Fibroblast of the conjunctiva (primary cell): ENCODE measurements at regions not wholly inside any gene's neighbourhood (a gene's known extent, or its start where the extent isn't known, plus 50 kb on each side); places are given as distances from the start of the nearest gene placed in this dataset.

ENCODE experiments used
- DNase-seq: peaks from one replicate; pipeline ENCODE4 v3.0.0-alpha.2; 2010; ENCODE audit warnings: low read depth

DNA sequence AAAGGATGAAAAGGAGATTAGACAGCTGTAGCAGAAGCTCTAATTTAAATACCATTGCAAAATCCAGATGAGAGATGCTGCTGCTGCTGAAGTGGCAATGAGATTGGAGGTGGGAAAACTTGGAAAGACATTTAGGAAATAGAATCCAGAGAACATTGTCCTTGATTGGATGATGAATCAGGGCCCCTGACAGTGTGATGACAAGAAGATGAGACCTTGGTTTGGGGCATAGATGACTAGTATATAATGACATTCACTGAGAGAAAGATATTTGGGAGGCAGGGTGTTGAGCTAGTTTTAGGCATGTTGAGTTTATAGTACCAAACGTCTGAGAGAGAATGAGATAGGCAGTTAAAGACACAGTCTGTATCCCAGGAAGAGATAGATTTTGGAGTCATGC is 311.5 kb upstream of the MPDZ start:
- DNase-seq: no peak

DNA sequence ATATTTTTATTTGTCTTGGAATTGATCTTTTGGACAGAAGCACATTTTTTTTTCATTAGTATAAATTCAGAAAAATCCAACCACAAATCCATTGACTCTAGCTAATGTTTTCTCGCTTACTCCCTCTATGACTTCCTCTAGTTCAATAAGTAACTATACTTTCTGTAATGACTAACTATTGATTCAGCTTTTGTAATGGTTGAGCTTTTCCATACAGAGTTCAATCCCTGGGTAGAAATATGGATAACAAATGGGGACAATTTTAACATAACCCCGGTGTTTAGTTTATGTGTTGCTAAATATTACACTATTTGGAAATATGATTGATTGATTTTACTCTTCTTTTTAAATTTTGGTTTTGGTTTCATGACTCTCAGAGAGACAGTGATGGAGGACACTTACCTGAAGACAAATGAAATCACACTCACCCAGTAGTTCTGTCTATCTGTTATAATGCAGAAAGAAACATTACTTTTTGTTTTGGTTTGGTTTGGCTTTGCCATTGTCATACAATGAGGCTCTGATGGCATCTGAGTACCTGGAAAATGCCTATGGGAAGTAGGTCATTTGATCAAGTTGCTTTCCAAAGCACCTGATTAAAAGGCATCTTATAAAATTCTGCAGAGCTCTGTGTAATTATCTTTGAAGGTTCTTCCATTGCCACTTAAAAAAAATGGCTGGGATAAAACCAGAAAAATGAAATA is 309.7 kb upstream of the MPDZ start:
- no peak for DNase-seq

DNA sequence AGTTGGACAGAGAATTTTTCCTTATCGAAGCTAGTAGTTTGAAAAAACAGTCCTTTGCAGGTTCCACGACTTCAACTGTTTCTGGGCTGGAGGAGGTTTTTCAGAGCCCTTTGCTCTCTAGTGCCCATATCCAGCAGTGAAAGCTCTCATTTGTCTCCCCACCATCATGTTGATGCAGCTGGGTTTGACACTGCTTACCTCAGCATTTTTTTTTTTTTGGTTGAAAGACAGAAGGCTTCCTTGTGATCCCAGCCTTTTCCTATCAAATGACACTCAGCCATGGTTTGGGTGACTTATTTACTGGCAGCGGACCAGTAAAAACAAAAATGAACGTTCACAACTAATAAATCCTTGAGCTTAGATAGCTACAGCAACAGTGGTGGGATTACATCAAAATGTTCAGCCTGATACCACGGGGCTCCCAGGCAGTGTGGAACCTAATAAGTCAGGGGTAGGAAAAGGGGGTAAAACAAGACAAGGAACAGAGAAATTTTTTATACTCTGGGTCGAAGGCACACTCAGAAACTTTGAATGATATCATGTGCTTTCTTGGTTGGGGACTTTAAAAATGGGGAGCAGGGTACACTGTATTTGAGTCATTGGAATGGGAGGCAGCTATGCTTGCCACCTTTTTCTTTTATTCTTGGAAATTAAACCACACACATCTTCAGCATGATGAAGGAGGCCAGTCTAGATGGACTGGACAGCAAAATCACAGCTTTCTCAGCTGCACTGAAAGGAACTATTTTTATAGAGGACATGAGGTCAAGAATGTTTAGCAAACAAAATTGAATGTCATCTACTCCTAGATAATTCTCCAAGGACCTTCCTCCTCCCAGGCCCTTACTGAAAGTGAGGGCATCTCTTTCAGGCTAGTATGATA is 308.9 kb upstream of the MPDZ start:
- DNase-seq: no peak

DNA sequence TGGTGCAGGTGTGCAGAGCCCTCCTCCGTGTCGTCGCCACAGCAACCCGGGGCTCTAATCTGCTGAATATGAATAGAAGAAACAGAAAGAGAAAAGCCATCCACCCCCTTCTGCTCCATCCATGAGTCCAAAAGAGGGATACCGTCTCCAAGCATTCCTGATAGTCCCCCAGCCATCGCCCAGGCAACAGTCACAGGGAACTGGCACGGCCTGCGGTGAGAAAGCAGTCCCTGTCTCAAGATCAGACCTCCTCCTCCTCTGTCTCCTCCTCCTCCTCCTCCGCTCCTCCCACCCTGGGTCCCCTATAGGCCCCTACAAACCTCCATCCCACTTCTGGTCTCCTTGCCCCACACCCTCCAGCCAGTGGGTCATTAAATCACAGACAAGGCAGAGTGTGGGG is 308.1 kb upstream of the MPDZ start:
- no peak for DNase-seq

DNA sequence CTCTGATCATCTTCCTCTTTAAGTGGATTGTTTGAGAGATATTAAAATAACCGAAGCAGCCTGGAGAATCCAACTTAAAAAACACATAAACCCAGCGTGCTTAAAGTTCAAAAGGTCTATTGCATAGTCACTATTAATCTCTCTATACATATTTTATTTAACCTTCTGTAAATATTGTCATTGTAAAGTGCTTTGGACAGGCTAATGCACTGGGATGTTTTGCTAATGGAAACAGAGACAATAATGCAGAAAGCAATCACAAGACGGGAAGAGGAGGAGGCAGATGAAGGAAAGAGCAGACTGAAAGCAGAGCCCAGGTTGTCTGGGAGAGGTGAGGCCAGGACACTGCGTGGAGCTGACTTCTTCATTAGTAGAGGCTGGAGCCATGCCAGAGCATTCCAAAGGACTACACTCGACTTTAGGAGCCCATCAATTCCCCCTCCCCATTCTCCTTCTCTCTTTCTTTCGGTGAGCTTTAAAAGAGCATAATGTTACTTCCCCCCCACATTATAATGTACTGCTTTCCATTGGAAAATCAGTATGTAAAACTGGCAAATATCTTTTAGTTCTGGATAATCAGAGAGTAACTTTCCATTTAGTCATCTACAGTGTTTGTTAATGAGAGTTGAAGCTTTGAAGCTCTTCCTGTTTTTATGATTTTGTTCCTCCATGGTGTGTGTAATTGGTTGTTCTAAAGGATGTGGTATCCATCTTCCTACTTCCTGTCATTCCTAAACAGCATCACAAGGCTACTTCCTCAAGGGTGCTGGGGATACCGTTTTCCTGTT is 307.3 kb upstream of the MPDZ start:
- no peak for DNase-seq

DNA sequence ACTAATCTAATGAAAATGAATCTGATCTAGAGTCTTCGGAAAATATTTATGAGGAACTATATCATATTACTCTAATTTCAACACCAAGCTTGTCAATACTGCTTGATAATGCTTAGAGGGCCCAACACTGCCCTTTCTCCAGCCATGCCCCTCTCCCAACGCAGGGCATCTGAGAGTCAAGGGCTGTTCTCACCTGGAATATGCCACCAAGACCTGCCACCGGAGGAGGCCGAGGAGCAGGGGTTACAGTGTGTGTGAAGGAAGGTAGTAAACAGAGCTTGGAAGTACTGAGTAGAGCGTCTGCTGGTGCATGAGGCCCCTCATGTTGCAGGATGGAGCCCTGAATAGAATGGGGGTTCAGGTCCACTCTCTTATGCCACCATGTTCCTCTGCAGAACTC is 301.3 kb upstream of the MPDZ start:
- DNase-seq: no peak

DNA sequence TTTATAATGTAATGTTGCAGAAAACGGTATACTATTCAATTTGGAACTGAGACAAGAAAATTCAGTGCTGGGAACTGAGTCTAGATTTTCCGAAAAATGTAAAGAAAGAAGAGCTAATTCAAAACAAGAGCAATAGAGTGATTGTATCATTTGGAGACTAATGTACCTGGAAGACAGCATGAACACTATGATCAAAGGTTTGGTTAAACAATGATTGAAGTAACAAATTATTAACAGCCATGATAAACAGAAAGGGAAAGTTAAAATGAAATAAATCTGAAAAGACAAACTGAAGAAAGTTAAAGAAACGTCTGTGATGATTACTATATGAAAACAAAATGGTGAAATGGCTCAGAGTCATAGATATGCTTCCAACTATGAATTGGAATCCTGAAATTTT is 300.6 kb upstream of the MPDZ start:
- DNase-seq: no peak

DNA sequence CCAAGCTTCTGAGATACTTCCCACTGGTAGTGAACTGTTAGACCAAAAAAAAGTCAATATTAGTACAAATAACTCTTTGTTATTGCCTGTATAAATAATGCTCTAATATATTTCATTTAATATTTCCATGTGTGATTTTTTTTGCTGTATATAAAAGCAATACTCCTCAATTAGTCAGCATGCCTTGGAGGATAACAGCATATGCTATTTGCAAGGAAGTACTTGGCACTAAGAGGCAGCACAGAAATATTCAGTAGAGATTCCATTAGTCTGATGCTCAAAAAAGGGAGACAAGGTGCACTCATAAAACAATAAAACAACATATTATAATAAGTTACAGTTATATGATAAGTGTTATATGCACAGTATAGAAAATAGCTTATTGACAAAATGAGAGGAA is 296.6 kb upstream of the MPDZ start:
- no peak for DNase-seq

DNA sequence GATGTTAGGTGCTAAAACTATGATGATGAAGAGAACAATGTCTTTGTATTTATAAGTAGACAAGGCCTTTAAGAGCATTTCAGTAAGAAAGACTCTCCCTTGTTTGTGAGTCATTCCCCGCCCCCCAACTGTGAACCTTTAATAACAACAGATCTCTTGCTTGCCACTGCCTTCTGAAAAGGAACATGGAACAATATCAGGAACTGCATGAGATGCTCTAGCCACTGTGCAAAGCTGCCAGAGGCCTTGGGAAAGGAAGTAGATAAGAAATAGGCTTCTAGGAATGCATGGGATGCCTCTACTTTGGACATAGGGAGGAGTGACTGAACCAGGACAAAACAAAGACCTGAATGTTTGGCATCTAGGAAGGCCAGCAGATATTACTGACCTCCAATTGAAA is 296.1 kb upstream of the MPDZ start:
- DNase-seq: no peak

DNA sequence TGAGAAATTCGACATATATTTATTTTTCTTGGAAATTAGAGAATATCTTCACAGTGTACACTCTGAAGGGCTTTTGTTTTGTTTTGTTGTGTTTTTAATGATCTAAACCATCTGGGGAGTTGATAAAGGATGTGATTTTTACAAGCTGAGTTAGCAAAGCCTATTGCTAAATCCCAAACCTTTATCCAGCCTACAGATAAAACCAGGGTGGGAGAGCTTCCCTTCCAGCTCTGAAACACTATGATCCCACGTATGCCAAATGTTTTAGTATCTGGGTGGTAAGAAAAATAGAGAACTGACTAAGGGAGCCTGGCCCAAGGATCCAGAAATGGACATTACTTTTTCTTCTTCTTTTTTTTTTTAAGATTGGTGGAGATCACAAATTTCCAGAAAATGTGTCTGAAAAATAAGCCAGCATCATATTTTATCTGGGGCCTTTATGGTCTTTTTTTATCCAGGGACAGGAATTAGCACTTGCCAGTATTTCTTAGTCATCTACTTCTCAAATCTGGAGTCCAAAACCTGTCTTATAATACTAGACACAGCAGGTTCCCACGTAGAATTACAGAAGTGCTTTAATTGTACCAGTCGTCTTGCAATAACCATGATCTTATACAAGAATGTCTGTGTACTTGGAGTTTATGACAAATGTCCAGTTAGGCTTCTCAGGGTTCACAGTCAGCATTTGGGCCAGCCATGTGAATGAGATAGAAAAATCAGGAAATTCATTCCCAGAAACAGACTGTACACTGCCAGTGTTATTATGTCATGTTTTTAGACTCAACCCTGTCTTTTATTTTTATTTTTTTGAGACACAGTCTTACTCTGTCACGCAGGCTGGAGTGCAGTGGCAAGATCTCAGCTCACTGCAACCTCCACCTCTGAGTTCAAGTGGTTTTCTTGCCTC is 290.8 kb upstream of the MPDZ start:
- peak; percentile 47 for DNase-seq

DNA sequence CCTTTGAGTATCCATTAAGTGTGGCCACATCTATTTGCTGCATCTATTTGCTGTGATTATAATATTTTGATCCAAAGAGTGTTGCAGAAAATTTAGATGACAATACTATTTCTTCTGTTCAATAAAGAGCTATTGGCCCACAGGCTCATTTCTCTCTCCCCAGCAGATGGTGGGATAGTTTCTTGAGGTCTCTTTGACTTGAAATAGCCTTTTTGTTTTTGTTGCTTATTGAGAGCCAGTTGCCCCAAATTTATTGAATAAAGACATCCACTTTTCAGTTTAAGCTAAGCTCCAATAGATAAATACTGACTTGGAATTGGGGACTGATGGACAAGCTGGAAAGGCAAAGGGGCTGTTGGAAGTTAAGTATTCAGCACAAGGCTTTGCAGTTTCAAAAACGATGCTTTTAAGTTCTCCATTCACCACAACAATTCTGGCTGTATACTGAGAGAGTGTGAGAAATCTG is 290.1 kb upstream of the MPDZ start:
- no peak for DNase-seq

DNA sequence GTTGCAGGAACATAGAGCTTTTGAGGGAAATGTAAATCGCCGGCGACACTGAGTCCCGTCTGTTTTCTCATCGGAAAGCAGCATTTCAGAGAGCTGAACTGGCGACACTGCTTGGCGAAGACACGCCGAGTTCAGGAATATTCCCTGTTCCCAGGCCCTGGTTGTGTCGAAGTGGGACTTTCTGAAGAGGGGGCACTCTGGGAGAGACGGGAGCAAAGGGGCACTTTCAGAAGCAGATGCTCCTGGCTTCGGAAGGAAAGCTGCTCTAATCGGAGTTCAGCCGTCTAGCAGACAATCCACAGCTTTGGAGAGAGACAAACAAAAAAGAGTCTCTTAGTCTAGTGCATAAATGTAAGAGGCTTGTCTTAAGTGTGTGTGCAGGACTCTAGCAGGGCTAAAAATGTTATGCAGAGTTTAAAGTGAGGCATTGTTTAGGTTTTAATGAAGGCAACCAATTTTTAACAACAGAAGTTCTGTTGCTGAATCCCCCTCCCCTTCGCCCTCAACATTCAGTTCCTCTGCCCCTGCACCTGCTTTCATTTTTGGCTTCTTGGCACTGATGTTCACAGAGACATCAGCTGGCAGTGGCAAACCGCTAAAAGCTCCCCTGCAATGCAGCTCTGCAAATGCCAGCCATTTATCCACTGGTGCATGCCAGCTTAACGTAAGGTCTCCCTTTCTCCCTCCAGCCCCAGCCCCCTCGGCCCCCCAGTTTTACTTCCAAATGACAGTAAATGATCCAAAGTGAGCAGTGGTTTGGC is 289.5 kb upstream of the MPDZ start:
- no peak for DNase-seq

DNA sequence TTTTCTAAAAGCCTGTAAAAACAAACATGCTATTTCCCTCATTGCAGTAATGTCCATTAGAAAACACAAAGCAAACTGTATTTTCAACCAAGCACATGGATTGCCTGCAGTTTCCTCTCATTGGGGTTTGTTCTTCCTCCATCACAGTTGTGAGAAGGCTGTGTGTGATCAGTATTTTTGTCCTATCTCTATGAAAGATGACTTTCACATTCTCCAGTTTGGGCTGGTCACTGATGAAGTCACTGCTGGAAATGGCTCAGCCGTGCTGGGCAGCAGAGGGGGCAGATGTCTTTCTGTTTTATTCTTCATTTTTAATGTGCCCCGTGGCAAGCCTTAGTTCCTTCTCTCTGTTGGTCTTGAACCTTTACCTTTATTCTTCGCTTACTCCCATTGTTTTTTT is 288.9 kb upstream of the MPDZ start:
- no peak for DNase-seq

DNA sequence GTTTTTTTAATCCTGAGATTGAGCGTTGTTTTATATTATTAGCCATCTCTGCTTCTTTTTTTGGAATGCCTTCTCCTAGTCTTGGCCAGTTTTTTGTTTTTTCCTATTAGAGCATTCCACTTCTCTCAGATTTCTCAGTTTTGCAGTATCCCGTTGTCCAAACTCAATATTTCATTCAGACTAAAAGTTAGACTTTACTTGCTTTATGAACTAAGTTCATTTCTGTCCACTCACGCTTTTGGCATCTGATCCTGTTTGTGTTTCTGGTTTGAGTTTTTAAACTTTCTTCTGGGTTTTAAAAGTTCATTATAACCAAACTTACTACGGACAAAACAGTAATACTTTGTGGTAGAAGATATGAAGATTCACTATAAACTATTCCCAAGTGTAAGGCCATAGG is 288.3 kb upstream of the MPDZ start:
- DNase-seq: no peak

DNA sequence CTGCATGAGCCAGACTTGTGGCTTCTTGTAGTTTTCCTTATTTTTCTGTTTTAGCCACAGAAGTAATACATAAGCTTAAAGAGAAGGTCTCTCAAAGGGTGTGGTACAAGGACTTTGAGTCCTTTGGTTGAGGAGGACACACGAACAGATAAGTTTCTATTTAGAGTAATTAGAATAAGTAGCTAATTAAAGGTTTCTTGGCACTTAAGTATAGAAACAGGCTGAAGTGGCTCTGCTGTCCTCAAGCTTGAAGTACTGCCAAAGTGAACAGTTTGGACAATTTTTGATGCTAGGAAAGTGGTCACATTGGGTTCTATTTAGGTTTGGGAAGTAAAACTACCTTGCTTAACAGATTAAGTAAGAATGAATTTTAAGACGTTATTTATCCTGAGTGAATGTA is 278.3 kb upstream of the MPDZ start:
- DNase-seq: no peak

DNA sequence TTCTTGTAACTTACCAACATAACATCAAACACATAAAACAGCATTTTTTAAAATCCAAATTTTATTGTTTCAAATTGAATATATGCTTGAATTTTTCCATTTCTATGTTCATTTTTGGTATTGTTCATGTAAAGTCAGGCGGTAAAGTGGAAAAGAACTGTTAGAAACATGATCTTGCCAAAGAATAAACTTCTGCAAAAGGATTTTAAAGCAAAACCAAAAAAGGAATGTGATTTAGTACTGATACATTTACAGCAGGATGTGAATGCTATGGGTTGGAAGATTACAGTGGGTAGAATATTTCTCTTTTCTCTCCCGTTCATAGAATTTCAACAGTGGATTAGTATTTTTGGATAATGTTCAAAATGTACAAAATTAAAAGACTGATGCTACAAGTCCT is 277.2 kb upstream of the MPDZ start:
- no peak for DNase-seq

DNA sequence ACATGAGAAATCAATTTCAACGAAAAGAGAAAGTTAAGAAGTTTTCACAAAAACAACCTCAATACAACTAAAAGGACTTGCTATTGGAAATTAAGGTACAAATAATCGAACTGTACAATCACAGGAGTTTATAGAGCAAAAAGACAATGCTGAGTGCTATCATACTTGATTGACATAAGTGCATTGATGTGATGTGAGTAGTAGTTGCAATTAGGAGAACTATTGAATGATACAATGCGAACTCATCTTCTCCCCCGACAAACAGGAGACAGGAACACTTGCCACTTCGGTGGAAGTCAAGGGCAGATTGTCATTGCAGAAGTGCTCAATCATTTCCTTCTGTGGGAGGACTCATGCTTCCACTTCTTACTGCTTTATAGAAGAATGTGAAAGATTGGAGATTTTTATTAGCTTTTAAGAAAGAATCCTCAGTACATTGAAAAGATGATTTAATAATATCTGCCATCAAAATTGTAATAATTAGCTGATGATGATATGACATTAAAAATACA is 276.6 kb upstream of the MPDZ start:
- no peak for DNase-seq

DNA sequence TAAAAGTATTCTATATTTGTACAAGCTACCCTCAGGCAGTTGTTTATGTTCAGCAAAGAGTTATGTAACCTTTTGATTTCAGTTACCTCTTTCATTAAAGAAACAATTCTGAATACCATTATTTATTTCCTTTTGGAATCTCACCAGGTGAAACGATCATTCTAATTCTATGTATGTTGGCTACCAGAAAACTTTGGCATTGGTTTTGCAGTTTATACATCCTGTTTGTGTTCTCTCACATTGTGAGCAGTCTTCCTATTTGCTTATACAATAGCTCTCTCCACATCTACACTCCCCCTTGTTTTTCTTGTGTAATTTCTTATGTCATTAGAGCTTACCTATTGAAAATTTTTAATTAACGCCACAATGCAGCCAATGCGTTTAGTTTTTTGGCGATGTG is 276.0 kb upstream of the MPDZ start:
- no peak for DNase-seq

DNA sequence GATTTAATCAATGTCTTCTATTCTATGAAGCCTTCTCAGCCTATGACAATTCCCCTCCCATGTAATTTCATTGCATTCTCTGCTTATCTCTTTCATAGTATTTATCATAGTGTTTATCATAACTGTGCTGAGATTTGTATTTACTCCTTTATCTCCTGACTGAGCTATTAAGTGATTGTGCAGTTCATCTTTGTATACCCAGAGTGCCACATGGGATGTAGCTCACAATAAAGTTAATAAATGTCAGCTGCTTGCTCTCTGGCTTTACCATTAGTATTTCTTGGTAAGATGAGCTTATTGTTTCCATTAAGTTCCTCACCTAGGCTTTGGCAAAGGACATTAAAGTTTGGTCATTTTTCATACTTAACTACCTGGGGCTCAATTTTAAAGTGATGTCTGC is 275.1 kb upstream of the MPDZ start:
- no peak for DNase-seq

DNA sequence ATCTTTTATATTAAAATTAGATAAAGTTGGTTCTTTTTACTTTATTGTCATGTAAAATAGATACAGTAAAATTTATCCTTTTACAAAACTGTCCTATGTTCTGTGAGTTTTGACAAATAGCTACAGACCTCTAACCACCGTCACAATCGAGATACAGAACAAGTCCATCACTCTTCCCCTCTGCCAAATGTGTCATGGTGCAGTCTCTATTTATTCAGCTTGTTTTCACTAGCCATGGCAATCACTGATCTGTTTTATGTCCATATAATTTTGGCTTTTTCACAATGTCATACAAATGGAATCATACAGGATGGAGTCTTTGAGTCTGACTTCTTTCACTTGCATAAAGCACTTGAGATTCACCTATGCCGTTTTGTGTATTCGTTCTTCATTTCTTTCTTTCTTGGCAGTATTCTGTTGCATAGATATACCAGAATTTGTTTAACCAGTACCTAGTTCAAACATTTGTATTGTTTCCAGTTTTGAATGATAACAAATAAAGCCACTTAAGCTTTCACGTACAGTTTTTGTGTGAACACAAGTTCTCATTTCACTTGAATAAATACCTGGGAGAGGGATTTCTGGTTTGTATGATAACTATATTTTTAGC is 273.2 kb upstream of the MPDZ start:
- no peak for DNase-seq
